DND-41 (cell line): ENCODE measurements at regions not wholly inside any gene's neighbourhood (a gene's known extent, or its start where the extent isn't known, plus 50 kb on each side); places are given as distances from the start of the nearest gene placed in this dataset.

ENCODE experiments used
- ATAC-seq: fragments of 200-7000 bp; cut with Tn5 transposase; 3 replicates; pipeline ENCODE4 v1.9.1; 2021; ENCODE audit warnings: low read depth; ENCODE audit not compliant: insufficient read depth
- DNase-seq: peaks from one replicate; pipeline ENCODE4 v3.0.0-alpha.2; 2020
- H2AFZ ChIP-seq: 2 replicates; pipeline ENCODE4 v1.6.0; 2012; ENCODE audit warnings: low read depth, low read length
- H3K27ac ChIP-seq: 2 replicates; pipeline ENCODE4 v1.5.1; 2012; ENCODE audit warnings: low read length, inconsistent platforms
- H3K27me3 ChIP-seq: fragments of 200-600 bp; sonication (generic); 2 replicates; pipeline ENCODE4 v1.6.0; 2012; ENCODE audit warnings: low read length, mild to moderate bottlenecking, inconsistent platforms; ENCODE audit not compliant: insufficient read depth, poor library complexity
- H3K36me3 ChIP-seq: 2 replicates; pipeline ENCODE4 v1.5.1; 2012; ENCODE audit warnings: low read length, inconsistent platforms; ENCODE audit not compliant: insufficient read depth
- H3K4me1 ChIP-seq: 2 replicates; pipeline ENCODE4 v1.5.1; 2012; ENCODE audit warnings: mild to moderate bottlenecking, low read length; ENCODE audit not compliant: insufficient read depth
- H3K4me2 ChIP-seq: 2 replicates; pipeline ENCODE4 v1.6.0; 2012; ENCODE audit warnings: mild to moderate bottlenecking, moderate library complexity, low read length, inconsistent platforms; ENCODE audit not compliant: insufficient read depth
- H3K4me3 ChIP-seq, 2 experiments: fragments of 200-600 bp in 1 of 2; shearing (Covaris generic) in 1 of 2; 2 replicates each; pipeline ENCODE4 v1.5.1; 2012 to 2016; ENCODE audit warnings: inconsistent platforms in 2 of 2, low read length in 2 of 2, mild to moderate bottlenecking in 2 of 2, low read depth in 1 of 2, moderate library complexity in 1 of 2
- H3K79me2 ChIP-seq: 2 replicates; pipeline ENCODE4 v1.6.0; 2012; ENCODE audit warnings: low read length, inconsistent platforms; ENCODE audit not compliant: insufficient read depth
- H3K9ac ChIP-seq: 2 replicates; pipeline ENCODE4 v1.6.0; 2012; ENCODE audit warnings: low read depth, mild to moderate bottlenecking, inconsistent platforms, low read length, moderate library complexity
- H3K9me3 ChIP-seq: 2 replicates; pipeline ENCODE4 v1.5.1; 2012; ENCODE audit warnings: low read length, moderate library complexity, mild to moderate bottlenecking, inconsistent platforms; ENCODE audit not compliant: insufficient read depth, severe bottlenecking
- H4K20me1 ChIP-seq: 2 replicates; pipeline ENCODE4 v1.6.0; 2012; ENCODE audit warnings: low read length; ENCODE audit not compliant: insufficient read depth
- CTCF ChIP-seq: IDR thresholded peaks from 2 replicates; pipeline ENCODE4 v1.5.1; 2012; ENCODE audit warnings: borderline replicate concordance, low read length, moderate library complexity, mild to moderate bottlenecking; ENCODE audit not compliant: poor library complexity, severe bottlenecking; ENCODE audit errors: extremely low read depth
- EZH2 ChIP-seq: IDR thresholded peaks from 3 replicates; pipeline ENCODE4 v1.6.1; 2012; ENCODE audit warnings: borderline replicate concordance, low read depth, mild to moderate bottlenecking, moderate library complexity, low read length, inconsistent platforms; ENCODE audit not compliant: severe bottlenecking

GRCh38 chr7:38002689-38003088 lies 82.2 kb downstream of the EPDR1 start:
- no peaks in the 10 kb centered on the region for H3K4me1 ChIP-seq
- H3K79me2 ChIP-seq = no peaks in the 10 kb centered on the region
- no peak overlapping the region for H3K4me3 ChIP-seq
- no peak for ATAC-seq
- no peak overlapping the region for H3K9ac ChIP-seq
- H4K20me1 ChIP-seq = no peaks in the 10 kb centered on the region
- H3K4me2 ChIP-seq = no peak overlapping the region
- H3K27me3 ChIP-seq = peaks cover 6% of the 10 kb centered on the region
- H2AFZ ChIP-seq = no peak overlapping the region
- no peaks in the 10 kb centered on the region for H3K36me3 ChIP-seq
- H3K27ac ChIP-seq = no peak overlapping the region
- H3K9me3 ChIP-seq = no peaks in the 10 kb centered on the region
- TF ChIP-seq CTCF = no peak
- TF ChIP-seq EZH2 = no peak
- no peak for DNase-seq

GRCh38 chr7:38006559-38006958 lies 86.1 kb downstream of the EPDR1 start:
- Histone ChIP-seq H3K4me2 (no peak overlapping the region), H3K27me3 (peaks cover 2% of the 10 kb centered on the region), H3K9me3 (peaks cover 3% of the 10 kb centered on the region), H3K27ac (no peak overlapping the region), H3K36me3 (no peaks in the 10 kb centered on the region), H3K79me2 (no peaks in the 10 kb centered on the region), H2AFZ (no peak overlapping the region), H3K4me3 (no peak overlapping the region), H4K20me1 (no peaks in the 10 kb centered on the region), H3K4me1 (no peaks in the 10 kb centered on the region), H3K9ac (no peak overlapping the region)
- DNase-seq (no peak), ATAC-seq (no peak)
- TF ChIP-seq CTCF (no peak), EZH2 (no peak)

GRCh38 chr7:38007096-38007495 lies 86.7 kb downstream of the EPDR1 start:
- Histone ChIP-seq H3K4me2 (no peak overlapping the region), H4K20me1 (no peaks in the 10 kb centered on the region), H3K4me1 (no peaks in the 10 kb centered on the region), H3K36me3 (no peaks in the 10 kb centered on the region), H3K4me3 (no peak overlapping the region), H3K9me3 (peaks cover 3% of the 10 kb centered on the region), H3K27ac (no peak overlapping the region), H3K27me3 (peaks cover 2% of the 10 kb centered on the region), H2AFZ (no peak overlapping the region), H3K9ac (no peak overlapping the region), H3K79me2 (no peaks in the 10 kb centered on the region)
- DNase-seq (no peak), ATAC-seq (no peak)
- TF ChIP-seq EZH2 = no peak
- no peak for TF ChIP-seq CTCF

- Histone ChIP-seq H3K36me3 (no peaks in the 10 kb centered on the region), H3K27me3 (peaks cover 4% of the 10 kb centered on the region), H3K4me2 (no peak overlapping the region), H3K4me1 (no peaks in the 10 kb centered on the region), H3K27ac (no peak overlapping the region), H4K20me1 (no peaks in the 10 kb centered on the region), H3K9me3 (peaks cover 3% of the 10 kb centered on the region), H3K9ac (no peak overlapping the region), H3K79me2 (no peaks in the 10 kb centered on the region), H2AFZ (no peak overlapping the region), H3K4me3 (no peak overlapping the region)
- no peak for DNase-seq
- ATAC-seq = no peak
- TF ChIP-seq EZH2 (no peak), CTCF (no peak)
Measured at GRCh38 chr7:38013246-38013645, 92.8 kb downstream of the EPDR1 start.
